ENCODE measurements at regions not wholly inside any gene's neighbourhood (a gene's known extent, or its start where the extent isn't known, plus 50 kb on each side); places are given as distances from the start of the nearest gene placed in this dataset.

DNA sequence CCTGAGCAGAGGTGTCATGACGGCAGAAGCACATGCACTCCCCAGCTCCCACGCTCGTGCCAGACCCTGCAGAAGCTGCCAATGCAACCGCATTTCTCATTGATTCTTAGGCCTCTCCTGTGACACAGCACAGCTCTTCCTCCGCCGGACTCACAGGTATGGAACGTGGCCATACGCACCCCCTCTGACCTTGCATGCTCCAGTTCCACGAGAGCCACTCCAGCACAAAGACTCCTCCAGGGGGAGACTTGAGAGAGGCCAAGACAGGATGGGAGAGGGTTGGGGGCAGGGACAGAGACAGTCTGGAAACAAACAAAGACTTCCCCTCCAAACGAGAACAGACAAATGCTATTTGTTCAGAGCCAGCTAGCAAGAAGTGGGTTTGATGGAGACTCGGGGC lies 124.3 kb upstream of the PPP2R2D start:
- Histone ChIP-seq H3K27ac (ENCODE audit: low read depth, low read length) (no peak overlapping the region), H3K36me3 (ENCODE audit: control insufficient read depth, insufficient read depth, low read length) (no peaks in the 10 kb centered on the region), H3K9ac (ENCODE audit: low read length) (no peak overlapping the region), H3K4me1 (ENCODE audit: control insufficient read depth, insufficient read depth, low read length) (no peaks in the 10 kb centered on the region), H3K27me3 (ENCODE audit: control insufficient read depth, insufficient read depth, low read length) (no peaks in the 10 kb centered on the region), H3K4me3 (ENCODE audit: low read length) (no peak overlapping the region)

DNA sequence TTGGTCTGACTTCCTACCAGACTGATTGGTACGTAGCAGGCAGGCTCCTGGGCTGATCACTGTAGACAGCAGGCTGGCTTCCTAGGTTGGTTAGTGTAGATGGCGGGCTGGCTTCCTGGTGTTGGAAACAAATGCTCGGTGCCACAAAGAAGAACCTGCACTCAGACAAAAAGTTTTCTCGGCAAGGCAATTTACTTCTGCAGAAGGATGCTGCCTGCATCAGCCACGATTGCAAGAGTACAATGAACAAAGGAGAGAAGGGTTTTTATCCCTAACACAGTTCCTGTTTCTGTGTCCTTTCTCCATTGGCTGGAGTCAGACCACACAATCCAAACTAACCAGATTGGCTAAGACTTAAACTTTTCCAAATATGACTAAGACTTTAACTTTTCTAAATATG lies 123.6 kb upstream of the PPP2R2D start:
- no peak overlapping the region for H3K9ac ChIP-seq (ENCODE audit: low read length)
- H3K4me1 ChIP-seq (ENCODE audit: control insufficient read depth, insufficient read depth, low read length) = no peaks in the 10 kb centered on the region
- no peak overlapping the region for H3K27ac ChIP-seq (ENCODE audit: low read depth, low read length)
- no peaks in the 10 kb centered on the region for H3K27me3 ChIP-seq (ENCODE audit: control insufficient read depth, insufficient read depth, low read length)
- H3K4me3 ChIP-seq (ENCODE audit: low read length) = no peak overlapping the region
- H3K36me3 ChIP-seq (ENCODE audit: control insufficient read depth, insufficient read depth, low read length) = no peaks in the 10 kb centered on the region

DNA sequence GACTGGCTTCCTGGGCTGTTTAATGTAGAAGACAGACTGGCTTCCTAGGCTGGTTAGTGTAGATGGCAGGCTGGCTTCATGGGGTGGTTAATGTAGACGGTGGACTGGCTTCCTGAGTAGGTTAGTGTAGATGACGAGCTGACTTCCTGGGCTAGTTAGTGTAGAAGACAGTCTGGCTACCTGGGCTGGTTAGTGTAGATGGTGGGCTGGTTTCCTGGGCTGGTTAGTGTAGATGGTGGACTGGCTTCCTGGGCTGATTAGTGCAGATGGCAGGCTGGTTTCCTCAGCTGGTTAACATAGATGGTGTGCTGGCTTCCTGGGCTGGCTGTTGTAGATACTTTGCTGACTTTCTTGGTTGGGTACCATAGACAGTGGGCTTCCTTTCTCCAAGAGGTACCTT lies 122.9 kb upstream of the PPP2R2D start:
- H3K36me3 ChIP-seq (ENCODE audit: control insufficient read depth, insufficient read depth, low read length) = no peaks in the 10 kb centered on the region
- no peaks in the 10 kb centered on the region for H3K4me1 ChIP-seq (ENCODE audit: control insufficient read depth, insufficient read depth, low read length)
- no peak overlapping the region for H3K4me3 ChIP-seq (ENCODE audit: low read length)
- H3K9ac ChIP-seq (ENCODE audit: low read length) = no peak overlapping the region
- no peaks in the 10 kb centered on the region for H3K27me3 ChIP-seq (ENCODE audit: control insufficient read depth, insufficient read depth, low read length)
- no peak overlapping the region for H3K27ac ChIP-seq (ENCODE audit: low read depth, low read length)

DNA sequence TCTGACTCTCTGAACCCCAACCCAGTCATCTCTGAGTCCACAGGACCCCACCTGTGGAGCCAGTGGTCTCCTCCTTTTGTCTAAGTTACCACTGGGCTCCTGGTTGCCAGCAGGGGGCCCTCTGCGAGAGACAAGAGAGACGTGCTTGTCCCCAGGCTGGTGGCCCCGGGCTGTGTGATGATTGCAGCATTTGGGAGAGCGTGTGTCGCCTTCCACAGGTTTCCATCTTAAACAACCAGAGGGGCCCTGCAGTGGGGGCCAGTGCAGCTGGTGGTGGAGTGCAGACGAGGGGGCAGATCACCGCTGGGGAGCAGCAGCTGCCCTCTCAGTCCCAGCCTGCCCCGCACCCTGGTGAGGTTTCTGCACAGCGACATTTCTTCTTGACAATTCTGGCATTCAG lies 122.4 kb upstream of the PPP2R2D start:
- no peak overlapping the region for H3K27ac ChIP-seq (ENCODE audit: low read depth, low read length)
- no peak overlapping the region for H3K4me3 ChIP-seq (ENCODE audit: low read length)
- H3K4me1 ChIP-seq (ENCODE audit: control insufficient read depth, insufficient read depth, low read length) = no peaks in the 10 kb centered on the region
- no peaks in the 10 kb centered on the region for H3K27me3 ChIP-seq (ENCODE audit: control insufficient read depth, insufficient read depth, low read length)
- no peaks in the 10 kb centered on the region for H3K36me3 ChIP-seq (ENCODE audit: control insufficient read depth, insufficient read depth, low read length)
- H3K9ac ChIP-seq (ENCODE audit: low read length) = no peak overlapping the region

DNA sequence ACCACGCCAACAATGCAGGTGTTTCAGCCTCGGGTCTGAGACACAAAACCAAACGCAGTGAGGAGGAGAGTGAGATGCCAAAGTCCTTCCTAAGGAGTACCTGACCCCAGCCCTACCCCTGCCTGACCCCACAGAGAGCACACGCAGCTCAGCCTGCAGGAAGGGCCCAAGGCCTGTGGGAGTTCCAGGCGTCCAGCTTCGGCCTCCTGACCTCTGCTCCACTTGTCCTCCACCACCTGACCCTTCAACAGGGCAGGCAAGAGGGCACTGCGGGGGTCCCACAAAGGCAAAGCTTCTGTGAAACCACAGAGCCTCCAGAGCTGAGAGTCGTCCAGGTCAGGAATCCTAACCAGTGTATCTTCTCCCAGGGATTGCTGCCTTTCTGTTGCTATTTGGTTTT lies 122.0 kb upstream of the PPP2R2D start:
- H3K4me1 ChIP-seq (ENCODE audit: control insufficient read depth, insufficient read depth, low read length) = no peaks in the 10 kb centered on the region
- no peak overlapping the region for H3K27ac ChIP-seq (ENCODE audit: low read depth, low read length)
- H3K4me3 ChIP-seq (ENCODE audit: low read length) = no peak overlapping the region
- no peak overlapping the region for H3K9ac ChIP-seq (ENCODE audit: low read length)
- H3K36me3 ChIP-seq (ENCODE audit: control insufficient read depth, insufficient read depth, low read length) = no peaks in the 10 kb centered on the region
- H3K27me3 ChIP-seq (ENCODE audit: control insufficient read depth, insufficient read depth, low read length) = no peaks in the 10 kb centered on the region

DNA sequence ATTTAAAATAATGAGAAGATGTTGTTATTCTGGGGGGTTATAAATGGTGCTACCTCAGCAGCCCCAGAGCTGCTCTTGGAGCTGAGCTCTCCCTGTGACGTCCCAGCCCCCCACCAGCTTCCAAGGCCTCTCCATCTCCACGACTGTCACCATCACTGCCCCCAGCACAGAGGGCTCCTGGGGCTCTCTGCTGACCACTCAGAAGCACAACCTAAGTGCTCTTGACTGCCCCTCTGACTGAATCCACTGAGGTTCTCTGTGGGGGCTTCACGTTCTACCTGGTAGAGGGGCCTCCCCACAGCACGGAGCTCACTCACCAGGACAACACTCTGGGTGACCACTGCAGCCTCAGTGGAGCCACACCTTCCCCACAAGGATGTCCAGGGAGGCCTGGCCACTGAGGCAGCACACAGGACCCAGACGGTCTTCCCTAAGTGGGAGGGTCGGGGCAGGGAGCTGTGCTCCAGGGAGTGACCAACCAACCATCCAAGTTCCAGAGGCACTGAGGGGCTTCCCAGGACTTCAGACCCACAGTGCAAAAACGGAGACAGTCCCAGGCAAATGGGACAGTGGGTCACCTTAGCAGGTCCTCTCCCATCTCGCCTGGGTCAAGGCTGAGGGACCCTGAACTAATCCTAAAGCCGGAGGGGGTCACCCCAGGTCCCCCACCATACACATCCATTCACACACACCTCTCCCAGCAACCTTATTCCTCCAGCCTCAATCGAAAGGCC lies 121.0 kb upstream of the PPP2R2D start:
- no peaks in the 10 kb centered on the region for H3K27me3 ChIP-seq (ENCODE audit: control insufficient read depth, insufficient read depth, low read length)
- no peak overlapping the region for H3K4me3 ChIP-seq (ENCODE audit: low read length)
- H3K36me3 ChIP-seq (ENCODE audit: control insufficient read depth, insufficient read depth, low read length) = no peaks in the 10 kb centered on the region
- H3K27ac ChIP-seq (ENCODE audit: low read depth, low read length) = no peak overlapping the region
- H3K4me1 ChIP-seq (ENCODE audit: control insufficient read depth, insufficient read depth, low read length) = no peaks in the 10 kb centered on the region
- H3K9ac ChIP-seq (ENCODE audit: low read length) = no peak overlapping the region

DNA sequence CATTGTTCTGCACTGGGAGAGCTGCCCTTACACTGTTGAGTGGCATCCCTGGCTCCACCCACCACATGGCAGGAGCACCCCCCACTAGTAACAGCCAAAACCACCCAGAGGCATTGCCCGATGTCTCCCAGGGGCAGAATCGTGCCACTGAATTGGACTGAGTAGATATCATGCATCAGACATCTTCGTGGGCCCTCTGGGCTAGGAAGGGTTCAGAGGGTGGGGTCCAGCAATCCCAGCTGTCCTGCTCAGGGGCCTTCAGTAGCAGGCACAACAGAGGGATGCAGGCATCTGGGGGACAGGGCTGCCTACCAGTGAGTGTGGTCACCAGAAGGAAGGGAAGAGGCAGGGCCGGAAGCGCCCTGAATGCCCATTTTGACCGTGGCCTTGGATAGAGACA lies 119.7 kb upstream of the PPP2R2D start:
- Histone ChIP-seq H3K27me3 (ENCODE audit: control insufficient read depth, insufficient read depth, low read length) (no peaks in the 10 kb centered on the region), H3K4me1 (ENCODE audit: control insufficient read depth, insufficient read depth, low read length) (no peaks in the 10 kb centered on the region), H3K9ac (ENCODE audit: low read length) (no peak overlapping the region), H3K4me3 (ENCODE audit: low read length) (no peak overlapping the region), H3K36me3 (ENCODE audit: control insufficient read depth, insufficient read depth, low read length) (no peaks in the 10 kb centered on the region), H3K27ac (ENCODE audit: low read depth, low read length) (no peak overlapping the region)

DNA sequence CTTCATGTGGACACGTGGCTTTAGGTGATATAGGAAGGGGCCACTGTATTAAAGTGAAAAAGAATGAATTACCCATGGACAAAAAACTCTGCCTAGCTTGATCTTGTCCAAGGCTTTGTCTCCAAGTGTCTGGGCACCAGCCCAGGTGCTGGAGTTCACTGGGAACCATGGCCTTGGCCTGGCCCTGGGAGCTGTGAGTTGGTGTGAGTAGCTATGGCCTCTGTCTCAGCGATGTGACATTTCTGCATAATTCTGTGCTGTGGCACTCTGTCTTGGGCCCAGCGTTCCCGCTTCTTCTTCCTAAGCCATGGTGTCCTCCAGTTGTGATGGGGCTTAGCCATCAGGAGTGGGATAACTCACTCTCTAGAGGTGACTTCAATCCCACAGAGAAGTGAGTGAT lies 119.0 kb upstream of the PPP2R2D start:
- Histone ChIP-seq H3K4me3 (ENCODE audit: low read length) (no peak overlapping the region), H3K4me1 (ENCODE audit: control insufficient read depth, insufficient read depth, low read length) (no peaks in the 10 kb centered on the region), H3K36me3 (ENCODE audit: control insufficient read depth, insufficient read depth, low read length) (no peaks in the 10 kb centered on the region), H3K9ac (ENCODE audit: low read length) (no peak overlapping the region), H3K27ac (ENCODE audit: low read depth, low read length) (no peak overlapping the region), H3K27me3 (ENCODE audit: control insufficient read depth, insufficient read depth, low read length) (no peaks in the 10 kb centered on the region)

DNA sequence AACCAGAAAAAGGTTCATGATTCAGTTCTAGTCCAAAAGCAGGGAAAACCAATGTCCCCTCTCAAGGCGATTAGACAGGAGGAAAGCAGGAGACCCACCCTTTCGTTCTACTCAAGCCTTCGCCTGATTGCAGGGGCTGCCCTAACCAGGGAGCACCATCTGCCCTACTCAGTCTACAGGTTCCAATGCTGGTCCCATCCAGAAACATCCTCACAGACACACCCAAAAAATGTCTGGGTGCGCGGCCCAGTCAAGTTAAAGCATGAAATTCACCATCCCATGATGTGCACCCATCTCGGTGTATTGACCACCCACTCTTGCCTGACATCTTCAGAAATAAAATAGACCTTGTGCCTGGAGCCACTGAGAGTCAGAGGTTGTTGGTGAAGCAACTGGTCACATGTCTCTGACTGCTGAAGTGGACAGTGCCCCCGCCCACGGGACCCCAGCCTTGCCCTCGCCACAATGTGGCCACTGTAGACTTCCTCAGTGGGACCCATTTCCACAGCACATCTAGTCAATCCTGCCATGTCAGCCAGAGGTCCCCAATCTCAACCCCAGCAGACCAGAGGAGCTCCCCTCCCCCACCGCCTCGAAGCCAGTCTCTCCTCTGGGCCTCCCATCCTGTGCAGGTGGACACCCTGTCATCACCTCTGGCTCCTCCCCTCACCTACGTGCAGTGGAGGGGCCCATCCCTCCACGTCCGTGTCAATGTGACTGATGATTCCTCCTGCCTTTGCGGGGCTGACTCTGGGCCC lies 116.3 kb upstream of the PPP2R2D start:
- H3K4me1 ChIP-seq (ENCODE audit: control insufficient read depth, insufficient read depth, low read length) = no peaks in the 10 kb centered on the region
- H3K27ac ChIP-seq (ENCODE audit: low read depth, low read length) = no peak overlapping the region
- no peak overlapping the region for H3K4me3 ChIP-seq (ENCODE audit: low read length)
- no peaks in the 10 kb centered on the region for H3K27me3 ChIP-seq (ENCODE audit: control insufficient read depth, insufficient read depth, low read length)
- H3K36me3 ChIP-seq (ENCODE audit: control insufficient read depth, insufficient read depth, low read length) = no peaks in the 10 kb centered on the region
- no peak overlapping the region for H3K9ac ChIP-seq (ENCODE audit: low read length)

DNA sequence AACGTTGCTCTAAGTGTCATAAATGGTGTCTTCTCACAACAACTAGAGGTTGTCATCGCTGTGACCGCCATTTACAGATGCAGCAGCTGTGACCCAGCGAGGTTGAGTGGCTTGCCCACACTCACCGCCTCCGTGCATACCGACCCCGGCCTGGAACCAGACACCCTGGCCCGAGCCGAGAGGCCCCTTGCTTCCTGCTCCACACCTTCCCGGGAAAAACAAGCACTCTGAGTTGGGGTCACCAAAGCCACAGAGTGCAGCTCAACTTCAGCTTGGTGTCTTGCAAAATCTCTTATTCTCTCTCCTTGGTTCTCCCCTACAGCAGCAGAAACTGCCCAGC lies 115.7 kb upstream of the PPP2R2D start:
- Histone ChIP-seq H3K4me1 (ENCODE audit: control insufficient read depth, insufficient read depth, low read length) (no peaks in the 10 kb centered on the region), H3K27me3 (ENCODE audit: control insufficient read depth, insufficient read depth, low read length) (no peaks in the 10 kb centered on the region), H3K4me3 (ENCODE audit: low read length) (no peak overlapping the region), H3K9ac (ENCODE audit: low read length) (no peak overlapping the region), H3K27ac (ENCODE audit: low read depth, low read length) (no peak overlapping the region), H3K36me3 (ENCODE audit: control insufficient read depth, insufficient read depth, low read length) (no peaks in the 10 kb centered on the region)

DNA sequence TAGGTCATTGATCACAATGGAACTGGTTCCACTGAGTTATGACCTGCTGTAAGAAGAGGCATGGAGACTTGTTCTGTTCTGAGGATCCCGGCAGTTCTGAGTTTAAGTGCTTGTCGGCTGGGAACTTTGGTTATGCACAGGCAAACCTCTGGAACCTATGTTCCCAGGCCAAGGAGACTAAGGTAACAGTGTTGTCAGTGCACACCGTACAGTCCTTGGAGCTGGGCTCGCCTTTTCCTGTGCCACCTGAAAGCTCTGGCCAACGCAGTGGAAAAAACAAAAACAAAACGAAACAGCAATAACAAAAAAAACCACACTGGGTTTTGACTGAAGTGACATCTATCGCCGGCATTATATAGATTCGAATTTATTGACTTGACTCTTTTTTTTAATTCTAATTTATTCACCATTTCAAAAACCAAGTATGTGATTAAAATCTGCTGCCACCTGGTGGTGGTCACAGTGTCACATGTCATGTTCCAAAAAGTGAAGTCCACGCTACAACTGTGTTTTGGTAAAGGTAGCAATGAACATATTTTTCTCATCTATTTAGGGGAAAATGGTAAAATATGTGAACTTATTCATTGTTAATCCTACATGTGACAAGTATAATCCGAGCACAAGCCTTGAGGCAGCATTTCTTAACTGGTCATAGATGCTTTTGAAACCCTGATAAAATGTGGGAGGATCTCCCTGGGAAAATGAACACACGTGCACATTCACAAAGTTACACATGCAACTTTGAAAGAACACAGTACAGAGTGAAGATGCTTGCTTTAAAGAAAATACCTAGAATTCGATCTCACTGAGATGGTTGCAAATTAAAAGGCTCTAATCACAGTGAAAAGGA lies 113.8 kb upstream of the PPP2R2D start:
- no peaks in the 10 kb centered on the region for H3K27me3 ChIP-seq (ENCODE audit: control insufficient read depth, insufficient read depth, low read length)
- H3K27ac ChIP-seq (ENCODE audit: low read depth, low read length) = no peak overlapping the region
- H3K9ac ChIP-seq (ENCODE audit: low read length) = no peak overlapping the region
- H3K36me3 ChIP-seq (ENCODE audit: control insufficient read depth, insufficient read depth, low read length) = no peaks in the 10 kb centered on the region
- H3K4me3 ChIP-seq (ENCODE audit: low read length) = no peak overlapping the region
- no peaks in the 10 kb centered on the region for H3K4me1 ChIP-seq (ENCODE audit: control insufficient read depth, insufficient read depth, low read length)

DNA sequence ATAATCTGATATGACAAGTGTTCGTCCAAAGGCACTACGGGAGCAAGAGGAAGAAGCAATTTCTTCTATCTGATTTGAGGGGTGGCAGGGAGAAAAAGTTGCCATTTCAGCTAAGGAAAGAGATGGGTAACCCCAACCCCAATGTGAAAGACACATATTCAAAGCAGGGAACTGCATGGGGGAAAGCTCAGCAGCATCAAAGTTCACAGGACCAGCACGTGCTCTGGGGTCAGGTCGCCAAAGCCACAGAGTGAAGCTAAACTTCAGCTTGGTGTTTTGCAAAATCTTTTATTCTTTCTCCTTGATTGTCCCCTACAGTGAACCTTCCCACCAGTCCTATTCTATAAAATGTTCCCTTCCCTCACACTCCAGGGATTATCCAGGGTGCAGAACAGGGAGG lies 112.8 kb upstream of the PPP2R2D start:
- no peaks in the 10 kb centered on the region for H3K4me1 ChIP-seq (ENCODE audit: control insufficient read depth, insufficient read depth, low read length)
- H3K4me3 ChIP-seq (ENCODE audit: low read length) = no peak overlapping the region
- H3K27ac ChIP-seq (ENCODE audit: low read depth, low read length) = no peak overlapping the region
- no peaks in the 10 kb centered on the region for H3K27me3 ChIP-seq (ENCODE audit: control insufficient read depth, insufficient read depth, low read length)
- H3K36me3 ChIP-seq (ENCODE audit: control insufficient read depth, insufficient read depth, low read length) = no peaks in the 10 kb centered on the region
- no peak overlapping the region for H3K9ac ChIP-seq (ENCODE audit: low read length)

Data from rectal smooth muscle tissue (tissue), 1 donor.